ENCODE measurements at regions not wholly inside any gene's neighbourhood (a gene's known extent, or its start where the extent isn't known, plus 50 kb on each side); places are given as distances from the start of the nearest gene placed in this dataset.

- no peak for ATAC-seq
Observed at GRCh38 chr3:124283652-124284023, 291.7 kb upstream of the ROPN1 start.

DNA sequence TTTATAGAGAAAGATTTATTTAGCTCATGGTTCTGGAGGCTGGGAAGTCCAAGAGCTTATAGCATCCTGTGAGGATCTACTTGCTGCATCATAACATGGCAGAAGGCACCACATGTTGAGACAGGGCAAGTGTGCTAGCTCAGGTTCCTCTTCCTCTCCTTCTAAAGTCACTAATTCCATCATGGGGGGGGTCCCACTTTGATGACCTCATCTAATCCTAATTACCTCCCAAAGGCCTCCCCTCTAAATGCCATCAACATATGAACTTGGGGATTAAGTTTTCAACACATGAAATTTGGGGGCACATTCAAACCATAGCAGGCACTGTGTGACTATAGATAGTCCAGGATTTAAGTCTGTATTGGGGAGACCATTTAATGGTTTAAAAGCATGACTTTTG, 297.1 kb upstream of the ROPN1 start:
- ATAC-seq = no peak

- no peak for ATAC-seq
Observed at GRCh38 chr3:124291008-124291407, 299.1 kb upstream of the ROPN1 start.

DNA sequence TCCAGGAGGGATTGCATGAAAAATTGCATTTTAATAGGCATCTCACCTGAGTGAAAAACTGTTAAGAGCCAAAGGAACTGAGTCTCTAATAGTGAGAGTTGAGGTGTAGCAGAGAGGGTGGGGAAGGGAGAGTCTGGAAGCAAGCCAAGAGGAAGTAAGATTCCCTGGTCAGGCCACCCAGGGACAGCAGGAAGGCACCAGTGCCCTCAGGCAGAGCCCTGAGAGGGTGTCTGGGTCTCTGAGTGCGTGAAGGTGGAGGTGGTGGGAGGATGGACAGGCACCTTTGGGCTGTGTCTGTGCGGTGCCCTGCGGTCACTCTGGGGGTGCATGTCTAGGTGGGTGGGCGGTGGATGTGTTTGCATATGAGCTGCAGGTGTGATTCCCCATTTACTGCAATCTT, 300.4 kb upstream of the ROPN1 start:
- no peak for ATAC-seq

- ATAC-seq = no peak
Observed at GRCh38 chr3:124293584-124293983, 301.7 kb upstream of the ROPN1 start.

DNA sequence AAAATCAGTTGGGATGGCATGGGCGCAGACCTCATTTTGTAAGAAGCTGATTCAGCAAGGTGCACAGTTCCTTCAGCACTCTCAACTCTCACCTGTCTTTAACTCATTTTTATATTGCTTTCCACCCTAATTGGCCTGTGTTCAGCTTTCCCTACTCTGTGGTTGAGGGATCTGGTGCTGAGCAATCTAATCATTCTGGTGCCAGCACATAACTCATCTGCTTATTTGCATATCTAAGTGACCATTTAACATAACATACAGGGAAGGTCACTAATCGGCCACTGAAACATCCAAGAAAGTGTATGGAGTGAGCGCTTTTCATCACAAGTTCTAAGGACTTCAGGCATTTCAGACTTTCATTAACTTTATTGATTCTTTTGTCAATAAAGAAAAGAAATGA, 303.4 kb upstream of the ROPN1 start:
- no peak for ATAC-seq

DNA sequence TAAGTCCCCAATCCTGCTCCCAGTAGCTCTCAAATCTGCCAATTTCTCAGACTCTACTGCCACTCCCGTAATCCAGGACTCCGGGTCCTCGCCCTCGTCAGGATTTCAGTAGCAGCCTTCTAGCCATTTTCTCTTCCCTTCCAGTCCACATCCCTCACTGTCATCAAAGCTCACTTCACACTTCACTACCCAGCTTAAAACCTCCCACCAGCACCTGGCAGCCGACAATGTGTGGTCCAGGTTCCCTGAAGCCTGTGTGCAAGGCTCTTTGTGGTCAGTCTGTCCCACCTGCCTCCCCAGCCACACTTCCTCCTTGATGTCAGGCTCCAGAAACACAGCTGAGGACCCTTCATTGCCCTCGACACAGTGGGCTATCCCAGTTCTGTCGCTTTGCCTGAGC, 304.5 kb upstream of the ROPN1 start:
- no peak for ATAC-seq

GRCh38 chr3:124297062-124297980, 305.4 kb upstream of the ROPN1 start:
- ATAC-seq = no peak

- no peak for ATAC-seq
Observed at GRCh38 chr3:124298301-124298700, 306.4 kb upstream of the ROPN1 start.

GRCh38 chr3:124298951-124299350, 307.0 kb upstream of the ROPN1 start:
- ATAC-seq = no peak

GRCh38 chr3:124299831-124300230, 307.9 kb upstream of the ROPN1 start:
- no peak for ATAC-seq

DNA sequence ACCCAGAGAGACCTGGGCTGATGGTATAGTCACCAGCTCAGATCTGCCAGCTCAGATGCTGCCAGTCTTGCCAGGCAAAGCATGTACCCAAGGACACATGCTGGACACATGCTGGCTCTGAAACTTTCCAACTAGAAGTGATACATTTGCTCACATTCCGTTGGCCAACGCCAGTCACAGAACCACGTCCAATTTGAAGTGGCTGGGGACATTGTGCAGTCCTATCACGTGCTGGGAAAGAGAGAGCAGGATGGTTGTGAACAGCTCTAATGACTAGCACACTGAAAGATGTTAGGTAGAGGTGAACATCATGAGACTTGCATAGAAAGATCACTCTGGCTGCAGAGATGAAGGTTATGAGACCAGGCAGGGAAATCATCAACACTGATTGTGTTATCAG, 308.5 kb upstream of the ROPN1 start:
- no peak for ATAC-seq

- ATAC-seq = no peak
Observed at GRCh38 chr3:124303305-124303910, 311.5 kb upstream of the ROPN1 start.

- no peak for ATAC-seq
Observed at GRCh38 chr3:124306665-124307064, 314.7 kb upstream of the ROPN1 start.

GRCh38 chr3:124313621-124314020, 321.7 kb upstream of the ROPN1 start:
- ATAC-seq = no peak

GRCh38 chr3:124315215-124316033, 323.5 kb upstream of the ROPN1 start:
- ATAC-seq = no peak

- no peak for ATAC-seq
Observed at GRCh38 chr3:124316034-124316287, 324.0 kb upstream of the ROPN1 start.

- ATAC-seq = no peak
Observed at GRCh38 chr3:124318014-124318413, 326.1 kb upstream of the ROPN1 start.

DNA sequence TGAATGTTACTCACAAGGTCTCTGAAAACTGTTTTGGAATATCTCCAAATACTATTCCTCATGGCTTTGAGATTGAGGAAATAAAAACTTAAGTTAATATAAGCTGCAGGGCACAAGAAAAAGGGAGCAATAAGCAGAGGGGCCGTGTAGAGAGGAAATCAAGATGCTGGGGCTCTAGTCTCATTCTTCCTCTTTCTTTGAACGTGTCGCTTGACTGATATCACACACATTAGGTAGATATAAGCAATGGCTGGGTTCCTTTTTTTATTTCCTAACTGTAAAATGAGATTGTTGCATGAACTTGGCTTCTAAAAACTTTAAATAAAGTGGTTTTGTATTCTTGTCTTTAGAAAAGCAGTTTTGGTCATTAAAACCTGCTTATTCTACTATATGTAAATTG, 326.7 kb upstream of the ROPN1 start:
- ATAC-seq = no peak

- ATAC-seq = no peak
Observed at GRCh38 chr3:124320976-124321375, 329.1 kb upstream of the ROPN1 start.

- no peak for ATAC-seq
Observed at GRCh38 chr3:124322309-124322880, 330.5 kb upstream of the ROPN1 start.

GRCh38 chr3:124322966-124323365, 331.0 kb upstream of the ROPN1 start:
- no peak for ATAC-seq

GRCh38 chr3:124325248-124325647, 333.3 kb upstream of the ROPN1 start:
- ATAC-seq = no peak

- ATAC-seq = no peak
Observed at GRCh38 chr3:124329723-124330122, 337.8 kb upstream of the ROPN1 start.

Measured in activated CD4-positive, CD25-positive, alpha-beta regulatory T cell treated with anti-CD3 and anti-CD28 coated beads, Interleukin-2, amount 50 U/mL, for 24 hours (primary cell).